ENCODE measurements at regions not wholly inside any gene's neighbourhood (a gene's known extent, or its start where the extent isn't known, plus 50 kb on each side); places are given as distances from the start of the nearest gene placed in this dataset.

DNA sequence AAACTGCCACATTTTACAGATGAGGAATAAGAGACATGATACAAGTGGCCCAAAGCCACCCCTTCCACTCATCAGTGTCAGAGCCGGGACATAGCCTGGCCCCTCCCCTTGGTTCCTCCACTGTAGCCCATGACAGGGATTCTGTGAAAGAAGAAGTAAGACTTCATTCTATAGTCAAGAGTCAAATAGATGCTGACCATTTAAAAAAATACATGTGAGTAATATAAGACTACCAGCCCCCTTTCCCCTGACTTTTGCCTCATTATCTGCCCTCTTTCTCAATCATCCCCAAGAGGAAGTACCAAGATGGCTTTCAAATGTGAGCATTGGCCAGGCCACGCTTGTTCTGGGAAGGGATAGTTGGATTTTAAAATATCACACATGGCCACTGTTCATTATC lies 57.8 kb upstream of the TAB2 start:
- DNase-seq (ENCODE audit: low spot score), result no peak
- TF ChIP-seq, protein P1, sequence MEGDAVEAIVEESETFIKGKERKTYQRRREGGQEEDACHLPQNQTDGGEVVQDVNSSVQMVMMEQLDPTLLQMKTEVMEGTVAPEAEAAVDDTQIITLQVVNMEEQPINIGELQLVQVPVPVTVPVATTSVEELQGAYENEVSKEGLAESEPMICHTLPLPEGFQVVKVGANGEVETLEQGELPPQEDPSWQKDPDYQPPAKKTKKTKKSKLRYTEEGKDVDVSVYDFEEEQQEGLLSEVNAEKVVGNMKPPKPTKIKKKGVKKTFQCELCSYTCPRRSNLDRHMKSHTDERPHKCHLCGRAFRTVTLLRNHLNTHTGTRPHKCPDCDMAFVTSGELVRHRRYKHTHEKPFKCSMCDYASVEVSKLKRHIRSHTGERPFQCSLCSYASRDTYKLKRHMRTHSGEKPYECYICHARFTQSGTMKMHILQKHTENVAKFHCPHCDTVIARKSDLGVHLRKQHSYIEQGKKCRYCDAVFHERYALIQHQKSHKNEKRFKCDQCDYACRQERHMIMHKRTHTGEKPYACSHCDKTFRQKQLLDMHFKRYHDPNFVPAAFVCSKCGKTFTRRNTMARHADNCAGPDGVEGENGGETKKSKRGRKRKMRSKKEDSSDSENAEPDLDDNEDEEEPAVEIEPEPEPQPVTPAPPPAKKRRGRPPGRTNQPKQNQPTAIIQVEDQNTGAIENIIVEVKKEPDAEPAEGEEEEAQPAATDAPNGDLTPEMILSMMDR (IDR thresholded peaks at IDR 0.05; ENCODE audit: extremely low read depth, missing control alignments), result no peak

DNA sequence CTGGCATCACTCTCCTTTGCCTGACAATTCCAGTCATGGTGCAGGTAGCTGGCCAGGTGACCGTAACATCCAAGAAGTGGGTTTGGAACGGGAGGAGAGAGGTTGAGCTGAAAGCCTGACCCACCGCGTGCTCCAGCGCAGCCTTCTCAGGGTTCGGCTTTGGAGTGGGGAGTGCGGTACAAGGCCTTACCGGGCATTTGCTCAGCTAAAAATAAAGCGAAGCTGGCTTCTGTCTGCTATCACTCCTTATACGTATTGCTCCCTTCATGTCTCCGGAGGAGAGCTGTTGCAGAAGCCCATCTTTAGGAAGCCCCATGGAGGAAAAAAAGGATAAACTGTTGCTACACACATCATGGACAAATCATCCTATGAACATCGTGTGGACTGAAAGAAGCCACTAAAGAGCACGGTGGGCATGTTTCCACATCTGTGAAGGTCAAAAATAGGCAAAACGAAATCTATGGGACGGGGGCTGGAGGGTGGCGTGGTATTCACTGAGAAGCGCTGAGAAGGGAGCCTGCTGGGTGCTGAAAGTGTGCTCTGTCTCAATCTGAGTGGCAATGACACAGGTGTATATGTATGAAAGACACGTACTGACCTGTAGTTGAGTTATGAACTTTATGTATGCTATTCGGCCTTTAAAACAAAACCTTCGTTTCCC lies 57.2 kb upstream of the TAB2 start:
- DNase-seq (ENCODE audit: low spot score), result no peak

DNA sequence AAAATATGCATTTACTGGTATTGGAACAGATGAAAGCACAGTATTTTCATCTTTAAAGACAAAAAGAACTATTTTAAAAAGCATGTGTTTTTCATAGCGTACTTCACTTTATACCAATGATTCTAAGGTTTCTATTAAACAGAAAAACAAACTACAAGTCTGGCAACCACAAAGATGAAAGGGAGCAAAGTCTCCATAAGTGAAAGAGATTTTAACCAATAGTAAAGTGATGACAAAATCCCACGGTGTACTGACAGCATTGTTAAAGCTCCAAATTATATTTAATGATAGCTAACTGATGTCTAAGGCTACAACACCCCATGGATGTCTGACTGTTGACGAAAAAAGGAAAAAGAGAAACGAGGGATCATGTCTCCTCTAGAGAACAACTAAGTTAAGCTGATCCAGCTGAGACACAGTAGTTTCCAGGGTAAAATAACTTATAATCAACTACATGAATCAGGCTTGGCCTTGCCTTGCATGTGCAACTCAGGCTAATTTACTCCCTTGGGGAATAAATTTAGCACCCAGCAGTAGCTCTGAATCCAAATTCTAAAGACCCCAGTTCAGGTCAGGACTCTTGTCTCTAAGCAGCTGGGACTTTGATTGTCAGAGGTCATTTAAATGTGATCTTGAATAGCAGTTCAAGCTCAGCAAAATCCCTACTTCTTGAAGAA lies 56.0 kb upstream of the TAB2 start:
- no peak for DNase-seq (ENCODE audit: low spot score)
- TF ChIP-seq, protein P1 (IDR thresholded peaks at IDR 0.05; ENCODE audit: extremely low read depth, missing control alignments), result no peak

More for the DNA sequence above, 57.2 kb upstream of the TAB2 start:
- TF ChIP-seq, protein P1 (IDR thresholded peaks at IDR 0.05; ENCODE audit: extremely low read depth, missing control alignments), result no peak

DNA sequence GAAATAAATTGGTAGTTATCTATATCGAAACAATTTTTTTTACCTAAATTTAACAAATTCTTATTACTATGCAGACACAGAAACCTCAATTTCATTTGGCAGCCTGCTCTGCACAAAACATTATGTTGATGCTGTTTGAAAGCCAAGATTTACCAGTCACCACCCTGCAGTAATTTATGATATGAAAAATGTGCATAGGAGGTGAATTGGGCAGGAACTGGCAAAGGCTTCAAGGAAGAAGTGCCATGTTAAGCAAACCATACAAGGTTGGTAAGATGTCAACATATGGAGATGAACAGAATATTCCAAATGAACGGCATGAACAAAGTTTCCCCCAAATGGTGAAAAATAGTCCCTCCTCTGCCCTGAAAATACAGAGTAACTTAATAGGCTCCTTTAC lies 54.2 kb upstream of the TAB2 start:
- no peak for DNase-seq (ENCODE audit: low spot score)
- TF ChIP-seq, protein P1 (IDR thresholded peaks at IDR 0.05; ENCODE audit: extremely low read depth, missing control alignments), result no peak

DNA sequence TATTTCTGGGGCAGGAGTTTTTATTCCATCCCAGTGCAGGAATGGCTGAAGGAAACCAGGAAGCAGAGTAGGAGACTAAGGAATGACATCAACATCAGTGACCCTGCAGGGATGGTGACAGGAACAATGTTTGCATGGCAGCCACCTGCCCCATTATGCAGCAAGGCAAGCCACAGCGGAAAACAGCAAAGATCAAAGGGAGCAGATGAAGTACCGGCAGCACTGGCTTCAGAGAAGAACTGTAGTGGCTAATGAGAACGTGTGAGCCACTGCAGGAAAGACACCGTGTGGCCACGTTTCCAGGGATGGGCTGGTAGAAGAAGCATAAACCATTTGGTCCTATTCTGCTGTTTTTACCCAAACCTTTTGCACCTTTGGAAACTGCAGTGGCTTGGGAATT lies 52.9 kb upstream of the TAB2 start:
- TF ChIP-seq, protein P1 (IDR thresholded peaks at IDR 0.05; ENCODE audit: extremely low read depth, missing control alignments), result no peak
- DNase-seq (ENCODE audit: low spot score), result no peak

DNA sequence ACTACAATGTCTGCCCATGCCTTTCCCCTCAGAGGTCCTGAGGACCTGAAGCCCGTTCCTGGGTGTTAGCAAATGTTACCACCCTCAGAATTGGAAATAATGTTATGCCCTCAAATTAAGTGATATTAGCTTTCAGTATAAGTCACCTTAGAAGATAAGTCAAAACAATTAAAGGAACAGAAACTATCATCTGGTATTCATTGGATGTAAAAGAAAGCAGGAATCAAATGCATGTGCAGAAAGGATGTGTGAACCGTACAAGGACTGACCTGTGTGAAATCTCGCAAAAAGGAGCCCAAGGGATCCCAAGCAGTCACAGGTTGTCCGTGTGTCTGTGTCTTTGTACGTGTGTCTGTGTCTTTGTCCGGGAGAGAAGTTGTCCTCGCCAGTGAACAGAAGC lies 51.6 kb upstream of the TAB2 start:
- TF ChIP-seq, protein P1 (IDR thresholded peaks at IDR 0.05; ENCODE audit: extremely low read depth, missing control alignments), result no peak
- no peak for DNase-seq (ENCODE audit: low spot score)

DNA sequence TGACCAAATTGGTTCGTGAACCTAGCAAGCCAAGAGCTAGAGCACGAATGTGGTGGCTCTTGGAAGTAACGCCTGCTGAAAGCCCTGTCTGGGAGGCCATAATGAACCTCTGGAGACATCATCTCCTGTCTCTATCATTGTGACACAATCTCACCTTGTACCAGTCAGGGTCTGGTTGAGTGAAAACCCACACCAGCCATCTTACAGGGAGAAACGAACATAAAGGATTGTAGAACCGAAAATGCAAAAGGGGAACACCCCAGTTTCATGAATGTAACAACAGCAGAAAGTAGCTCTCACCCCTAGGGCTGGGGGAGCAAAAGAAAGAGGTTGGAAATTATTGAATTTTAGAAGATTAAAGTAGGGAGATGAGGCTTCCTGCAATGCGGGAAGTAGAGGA lies 50.9 kb upstream of the TAB2 start:
- TF ChIP-seq, protein P1 (IDR thresholded peaks at IDR 0.05; ENCODE audit: extremely low read depth, missing control alignments), result no peak
- DNase-seq (ENCODE audit: low spot score), result peak; percentile 51
